GM12878 (cell line): ENCODE measurements at regions not wholly inside any gene's neighbourhood (a gene's known extent, or its start where the extent isn't known, plus 50 kb on each side); places are given as distances from the start of the nearest gene placed in this dataset.

Experiments
- ATAC-seq: fragments of 200-7000 bp; cut with Tn5 transposase; 3 replicates; pipeline ENCODE4 v1.9.1; 2020; ENCODE audit warnings: mild to moderate bottlenecking, moderate library complexity
- BruUV-seq: library from RNA; stranded (reverse); fragments of 400-500 nt; replicated peaks from 2 replicates; lab custom pipeline; 2021; lab: Mats Ljungman, UMichigan
- CTCF ChIA-PET: fragments of 300-600 bp; sonication (Branson Sonifier 250); formaldehyde crosslinking; extraction: SDS; loops from one replicate; lab custom pipeline; 2021; ENCODE audit warnings: inconsistent platforms; lab: Yijun Ruan, JAX
- POLR2A ChIA-PET: fragments of 350-600 bp; formaldehyde crosslinking; extraction: SDS; loops from one replicate; lab custom pipeline; 2021; ENCODE audit warnings: inconsistent platforms; lab: Charles Lee
- RAD21 ChIA-PET: fragments of 300-600 bp; sonication (Branson Sonifier 250); formaldehyde crosslinking; loops from one replicate; lab custom pipeline; 2023; ENCODE audit warnings: antibody characterized with exemption; ENCODE audit not compliant: unreplicated experiment; lab: Charles Lee
- SMC1A ChIA-PET: fragments of 300-600 bp; sonication (Branson Sonifier 250); formaldehyde crosslinking; loops from one replicate; lab custom pipeline; 2023; ENCODE audit not compliant: unreplicated experiment, uncharacterized antibody; lab: Charles Lee
- DNase-seq: peaks from one replicate; pipeline ENCODE4 v3.0.0-alpha.2; 2011; ENCODE audit warnings: low read depth, low spot score
- FAIRE-seq: peaks from 3 replicates; lab custom pipeline; 2011; peaks lifted over from hg19 to GRCh38; lab: Jason Lieb, UNC
- H2AFZ ChIP-seq: 2 replicates; pipeline ENCODE4 v1.6.0; 2011; ENCODE audit warnings: low read depth, low read length, control low read depth; ENCODE audit not compliant: control insufficient read depth
- H3K27ac ChIP-seq: 2 replicates; pipeline ENCODE4 v1.5.1; 2011; ENCODE audit warnings: control low read depth; ENCODE audit not compliant: control insufficient read depth, insufficient read depth
- H3K27me3 ChIP-seq, 2 experiments: replicated peaks in 1 of 2; 2 replicates each; pipeline versions ENCODE4 v1.6.0 to v1.6.1; 2011; ENCODE audit warnings: low read length in 1 of 2; ENCODE audit not compliant: control insufficient read depth in 2 of 2, insufficient read depth in 2 of 2
- H3K36me3 ChIP-seq, 2 experiments: 2 replicates each; pipeline ENCODE4 v1.5.1; 2011; ENCODE audit warnings: low read length in 1 of 2; ENCODE audit not compliant: control insufficient read depth in 2 of 2, insufficient read depth in 2 of 2
- H3K4me1 ChIP-seq: 2 replicates; pipeline ENCODE4 v1.6.1; 2011; ENCODE audit warnings: mild to moderate bottlenecking, low read length, moderate library complexity, mixed read lengths; ENCODE audit not compliant: control insufficient read depth, insufficient read depth
- H3K4me2 ChIP-seq: 2 replicates; pipeline ENCODE4 v1.6.0; 2011; ENCODE audit warnings: control low read depth; ENCODE audit not compliant: control insufficient read depth, insufficient read depth
- H3K4me3 ChIP-seq: fragments of 200-600 bp; sonication (generic); 2 replicates; pipeline ENCODE4 v1.5.1; 2016
- H3K79me2 ChIP-seq: 2 replicates; pipeline ENCODE4 v1.6.0; 2011; ENCODE audit warnings: low read length; ENCODE audit not compliant: control insufficient read depth, insufficient read depth
- H3K9ac ChIP-seq: 2 replicates; pipeline ENCODE4 v1.8.0; 2011; ENCODE audit warnings: low read length, control low read depth, mixed read lengths; ENCODE audit not compliant: control insufficient read depth, insufficient read depth
- H3K9me3 ChIP-seq: replicated peaks from 3 replicates; pipeline ENCODE4 v1.5.1; 2011; ENCODE audit warnings: mild to moderate bottlenecking, low read length; ENCODE audit not compliant: control insufficient read depth, insufficient read depth
- H4K20me1 ChIP-seq: 2 replicates; pipeline ENCODE4 v1.6.0; 2011; ENCODE audit not compliant: control insufficient read depth, insufficient read depth
- CTCF ChIP-seq, 3 experiments: IDR thresholded peaks in 2 of 3; conservative IDR thresholded peaks in 1 of 3; 2 replicates each; pipeline ENCODE4 v1.5.1; 2011; ENCODE audit warnings: low read depth in 3 of 3, low read length in 3 of 3, mild to moderate bottlenecking in 3 of 3, control low read depth in 2 of 3, moderate library complexity in 2 of 3, inconsistent platforms in 1 of 3, mixed read lengths in 1 of 3; ENCODE audit not compliant: control insufficient read depth in 2 of 3, insufficient read depth in 1 of 3; ENCODE audit errors: extremely low read depth in 1 of 3
- HDAC2 ChIP-seq: fragments of 200-600 bp; sonication (generic); IDR thresholded peaks from 2 replicates; pipeline ENCODE4 v1.6.1; 2017
- HDAC6 ChIP-seq: fragments of 200-600 bp; sonication (generic); IDR thresholded peaks from one replicate; pipeline ENCODE4 v1.8.0; 2017; ENCODE audit warnings: antibody characterized with exemption; ENCODE audit not compliant: unreplicated experiment
- JUNB ChIP-seq: IDR thresholded peaks from 2 replicates; pipeline ENCODE4 v1.6.1; 2016; ENCODE audit warnings: antibody characterized with exemption, mild to moderate bottlenecking
- MAX ChIP-seq: IDR thresholded peaks from 2 replicates; pipeline ENCODE4 v1.6.1; 2012; ENCODE audit warnings: low read depth, low read length, improper control_type of control experiment
- POLR2A ChIP-seq: IDR thresholded peaks from 2 replicates; pipeline ENCODE4 v1.6.1; 2011; ENCODE audit warnings: low read depth, mild to moderate bottlenecking, low read length
- POLR2AphosphoS2 ChIP-seq: IDR thresholded peaks from 2 replicates; pipeline ENCODE4 v1.6.1; 2011; ENCODE audit warnings: low read depth, mild to moderate bottlenecking, low read length, improper control_type of control experiment, moderate library complexity
- SUPT20H ChIP-seq: IDR thresholded peaks from 2 replicates; pipeline ENCODE4 v1.6.1; 2011; ENCODE audit warnings: low read depth, mild to moderate bottlenecking, low read length, moderate library complexity, borderline replicate concordance; ENCODE audit not compliant: control insufficient read depth
- TBL1XR1 ChIP-seq: IDR thresholded peaks from 2 replicates; pipeline ENCODE4 v1.6.1; 2012; ENCODE audit warnings: low read depth, low read length, improper control_type of control experiment
- ZNF24 ChIP-seq: fragments of 450-650 bp; IDR thresholded peaks from 2 replicates; pipeline ENCODE4 v1.6.1; 2017; ENCODE audit warnings: antibody characterized with exemption, mild to moderate bottlenecking
- WGBS: methylation state at CpG from one replicate; pipeline ENCODE4 v1.1.6; 2016; ENCODE audit warnings: low lambda C conversion rate; ENCODE audit not compliant: insufficient replicate concordance, insufficient coverage; ENCODE audit errors: missing lambda C conversion rate; 5-methylcytosine and 5-hydroxymethylcytosine counted together
- in situ Hi-C: fragments of 300-500 bp; cut with MboI; formaldehyde crosslinking; loops from 9 replicates; pipeline ENCODE4 v1.14.3; 2018; ENCODE audit warnings: mixed read lengths
- intact Hi-C: fragments of 100-400 bp; cut with micrococcal nuclease; formaldehyde crosslinking; loops from one replicate; pipeline ENCODE4 v1.14.2; 2022; ENCODE audit not compliant: unreplicated experiment

GRCh38 chr5:2138896-2139295 lies 256.2 kb upstream of the IRX4 start:
- Histone ChIP-seq H3K9me3 (no peaks in the 10 kb centered on the region; the same call in 2 of the 3 replicates), H3K4me1 (no peaks in the 10 kb centered on the region), H3K4me3 (no peak overlapping the region), H3K36me3 (no peaks in the 10 kb centered on the region), H3K9ac (no peak overlapping the region), H3K27me3 (no peaks in the 10 kb centered on the region), H4K20me1 (no peaks in the 10 kb centered on the region), H2AFZ (no peak overlapping the region), H3K4me2 (no peak overlapping the region), H3K27ac (no peak overlapping the region), H3K79me2 (no peaks in the 10 kb centered on the region)
- no peak for TF ChIP-seq JUNB
- TF ChIP-seq CTCF (IDR thresholded peaks at IDR 0.05 in 2 of 3, conservative IDR thresholded peaks at IDR 0.05 in 1 of 3; ENCODE audit: control insufficient read depth in 2 of 3, extremely low read depth in 1 of 3, insufficient read depth in 1 of 3, low read depth in 3 of 3, low read length in 3 of 3): no peak
- TF ChIP-seq MAX: no peak
- TF ChIP-seq POLR2A: no peak
- no peak for TF ChIP-seq TBL1XR1
- no peak for TF ChIP-seq ZNF24
- no peak for TF ChIP-seq POLR2AphosphoS2
- no peak for TF ChIP-seq SUPT20H
- TF ChIP-seq HDAC2: no peak
- no peak for TF ChIP-seq HDAC6
- ATAC-seq: no peak
- ChIA-PET POLR2A (no interaction called here), SMC1A (no interaction called here), CTCF (no interaction called here), RAD21 (no interaction called here)
- BruUV-seq: no TSS peak
- intact Hi-C loops: no loop called here
- in situ Hi-C loops: no loop called here
- FAIRE-seq: no peak
- DNase-seq: no peak
- WGBS: 21% methylated on average over 12 of the region's 12 CpGs
